ENCODE measurements at regions not wholly inside any gene's neighbourhood (a gene's known extent, or its start where the extent isn't known, plus 50 kb on each side); places are given as distances from the start of the nearest gene placed in this dataset.

DNA sequence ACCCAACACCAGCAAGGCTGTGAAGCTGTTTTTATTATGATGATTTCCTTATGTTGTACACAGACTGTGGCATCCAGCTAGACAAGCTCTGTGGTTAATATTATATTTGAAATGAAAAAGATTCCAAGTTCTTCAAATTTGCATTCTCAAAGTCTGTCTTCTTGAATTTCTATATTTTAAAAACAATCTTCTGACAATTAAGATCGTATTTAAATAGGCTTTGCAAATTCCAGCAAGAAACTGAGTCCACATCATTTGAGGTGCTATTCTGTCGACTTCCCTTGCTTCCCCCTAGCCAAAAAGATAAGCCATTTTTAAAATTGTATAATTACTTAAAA is 73.1 kb upstream of the TOMM7 start:
- no peaks in the 10 kb centered on the region for H3K27me3 ChIP-seq (ENCODE audit: insufficient read depth, low read depth, severe bottlenecking)
- no peaks in the 10 kb centered on the region for H3K36me3 ChIP-seq
- no peaks in the 10 kb centered on the region for H3K9me3 ChIP-seq (ENCODE audit: severe bottlenecking)
- no peak for DNase-seq
- peak overlapping the region; percentile 51 for H3K27ac ChIP-seq
- no peak overlapping the region for H3K4me3 ChIP-seq (ENCODE audit: low read depth, low read length)
- TF ChIP-seq, protein P1, sequence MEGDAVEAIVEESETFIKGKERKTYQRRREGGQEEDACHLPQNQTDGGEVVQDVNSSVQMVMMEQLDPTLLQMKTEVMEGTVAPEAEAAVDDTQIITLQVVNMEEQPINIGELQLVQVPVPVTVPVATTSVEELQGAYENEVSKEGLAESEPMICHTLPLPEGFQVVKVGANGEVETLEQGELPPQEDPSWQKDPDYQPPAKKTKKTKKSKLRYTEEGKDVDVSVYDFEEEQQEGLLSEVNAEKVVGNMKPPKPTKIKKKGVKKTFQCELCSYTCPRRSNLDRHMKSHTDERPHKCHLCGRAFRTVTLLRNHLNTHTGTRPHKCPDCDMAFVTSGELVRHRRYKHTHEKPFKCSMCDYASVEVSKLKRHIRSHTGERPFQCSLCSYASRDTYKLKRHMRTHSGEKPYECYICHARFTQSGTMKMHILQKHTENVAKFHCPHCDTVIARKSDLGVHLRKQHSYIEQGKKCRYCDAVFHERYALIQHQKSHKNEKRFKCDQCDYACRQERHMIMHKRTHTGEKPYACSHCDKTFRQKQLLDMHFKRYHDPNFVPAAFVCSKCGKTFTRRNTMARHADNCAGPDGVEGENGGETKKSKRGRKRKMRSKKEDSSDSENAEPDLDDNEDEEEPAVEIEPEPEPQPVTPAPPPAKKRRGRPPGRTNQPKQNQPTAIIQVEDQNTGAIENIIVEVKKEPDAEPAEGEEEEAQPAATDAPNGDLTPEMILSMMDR (IDR thresholded peaks at IDR 0.05; ENCODE audit: low read depth, low read length), result no peak

DNA sequence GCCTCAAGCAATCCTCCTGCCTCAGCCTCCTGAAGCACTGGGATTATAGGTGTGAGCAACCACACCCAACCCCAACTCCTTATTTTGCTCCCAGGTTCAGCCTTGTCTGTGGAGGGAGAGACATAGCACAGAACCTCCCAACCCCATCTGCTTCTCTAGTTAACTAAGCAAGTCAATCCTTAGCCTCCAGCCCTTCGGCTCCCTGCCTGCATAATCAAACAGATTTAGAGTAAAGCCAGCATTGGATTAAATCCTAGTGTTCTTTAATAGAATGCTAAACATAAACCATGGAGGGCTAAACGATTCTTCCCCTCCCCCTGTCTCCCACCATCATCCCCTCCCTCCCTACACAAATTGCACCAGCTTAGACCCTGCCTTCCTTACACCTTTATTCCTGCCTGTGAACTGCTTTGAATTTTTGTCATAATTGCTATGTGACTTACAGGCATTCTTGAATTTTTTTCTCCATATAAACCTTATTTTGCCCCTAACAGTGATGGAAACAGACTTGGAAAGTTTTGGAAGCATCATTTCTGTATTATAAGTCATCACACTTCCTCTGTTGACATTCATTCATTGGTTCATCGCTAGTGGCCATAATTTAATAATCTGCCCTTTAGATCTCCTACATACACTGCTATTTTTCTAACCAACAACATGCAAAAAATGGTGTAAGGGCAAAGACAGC is 72.6 kb upstream of the TOMM7 start:
- no peak overlapping the region for H3K4me3 ChIP-seq (ENCODE audit: low read depth, low read length)
- TF ChIP-seq, protein P1 (IDR thresholded peaks at IDR 0.05; ENCODE audit: low read depth, low read length), result no peak
- peak; percentile 71 for DNase-seq

GRCh38 chr7:22894546-22894945 is 71.9 kb upstream of the TOMM7 start:
- no peak for DNase-seq
- Histone ChIP-seq H3K9me3 (ENCODE audit: severe bottlenecking) (no peaks in the 10 kb centered on the region), H3K36me3 (no peaks in the 10 kb centered on the region), H3K4me3 (ENCODE audit: low read depth, low read length) (no peak overlapping the region), H3K27ac (peak overlapping the region; percentile 28; the same call in 1 of the 2 replicates), H3K27me3 (ENCODE audit: insufficient read depth, low read depth, severe bottlenecking) (no peaks in the 10 kb centered on the region)
- TF ChIP-seq, protein P1 (IDR thresholded peaks at IDR 0.05; ENCODE audit: low read depth, low read length), result no peak

More for the DNA sequence above, 72.6 kb upstream of the TOMM7 start:
- no peaks in the 10 kb centered on the region for H3K27me3 ChIP-seq (ENCODE audit: insufficient read depth, low read depth, severe bottlenecking)
- H3K27ac ChIP-seq, result peak overlapping the region; percentile 51
- H3K9me3 ChIP-seq (ENCODE audit: severe bottlenecking), result no peaks in the 10 kb centered on the region
- no peaks in the 10 kb centered on the region for H3K36me3 ChIP-seq

DNA sequence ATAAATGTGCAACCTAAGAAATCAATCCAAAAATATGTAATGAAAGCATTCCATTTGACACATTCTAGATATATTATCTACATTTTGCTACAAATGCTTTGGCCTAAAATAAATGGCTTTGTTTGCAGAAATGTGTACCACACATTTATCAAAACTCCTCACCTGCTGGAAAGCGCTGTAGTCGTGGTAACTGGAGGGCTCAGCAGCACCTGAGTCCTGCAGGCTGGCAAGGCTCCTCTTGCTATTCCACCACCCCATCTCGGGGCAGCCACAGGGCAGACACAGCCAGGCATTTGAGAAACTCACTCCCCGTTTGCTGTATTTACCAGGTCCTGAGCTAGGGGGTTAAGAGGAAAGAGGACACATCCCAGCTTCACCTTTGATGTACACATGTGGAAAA is 68.1 kb upstream of the TOMM7 start:
- DNase-seq, result no peak
- no peaks in the 10 kb centered on the region for H3K27me3 ChIP-seq (ENCODE audit: insufficient read depth, low read depth, severe bottlenecking)
- H3K9me3 ChIP-seq (ENCODE audit: severe bottlenecking), result no peaks in the 10 kb centered on the region
- H3K4me3 ChIP-seq (ENCODE audit: low read depth, low read length), result no peak overlapping the region
- H3K36me3 ChIP-seq, result no peaks in the 10 kb centered on the region
- H3K27ac ChIP-seq, result no peak overlapping the region
- TF ChIP-seq, protein P1 (IDR thresholded peaks at IDR 0.05; ENCODE audit: low read depth, low read length), result no peak

DNA sequence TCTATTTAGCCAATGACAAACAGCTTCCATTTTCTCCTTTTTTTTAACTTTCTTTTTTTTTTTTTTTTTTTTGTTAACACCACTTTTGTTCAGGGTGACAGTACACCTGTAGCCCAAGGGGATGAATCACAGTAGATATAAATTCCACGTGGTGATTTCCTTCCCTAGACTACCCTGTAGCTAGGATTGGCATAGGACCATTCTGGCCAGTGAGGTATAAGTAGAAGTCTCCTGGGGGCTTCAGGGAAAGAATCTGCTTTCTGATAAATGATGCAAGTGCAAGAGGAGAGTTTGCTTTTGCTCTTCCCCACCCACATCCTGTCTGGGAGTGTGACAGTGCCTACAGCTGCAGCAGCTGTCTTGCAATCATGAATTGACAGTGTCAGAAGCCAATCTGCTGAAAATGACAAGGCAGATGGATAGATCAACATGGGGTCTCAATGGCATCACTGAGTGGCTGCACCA is 63.2 kb upstream of the TOMM7 start:
- TF ChIP-seq, protein P1 (IDR thresholded peaks at IDR 0.05; ENCODE audit: low read depth, low read length), result no peak
- no peak for DNase-seq
- H3K27ac ChIP-seq, result no peak overlapping the region

More for the DNA sequence above, 63.2 kb upstream of the TOMM7 start:
- Histone ChIP-seq H3K9me3 (ENCODE audit: severe bottlenecking) (no peaks in the 10 kb centered on the region), H3K36me3 (no peaks in the 10 kb centered on the region), H3K4me3 (ENCODE audit: low read depth, low read length) (no peak overlapping the region), H3K27me3 (ENCODE audit: insufficient read depth, low read depth, severe bottlenecking) (no peaks in the 10 kb centered on the region)
